WTC11 (cell line): ENCODE measurements at regions not wholly inside any gene's neighbourhood (a gene's known extent, or its start where the extent isn't known, plus 50 kb on each side); places are given as distances from the start of the nearest gene placed in this dataset.

ENCODE experiments used
- ATAC-seq: fragments of 200-7000 bp; cut with Tn5 transposase; 2 replicates; pipeline ENCODE4 v1.10.0; 2021; ENCODE audit warnings: mild to moderate bottlenecking, moderate library complexity
- CTCF ChIA-PET: fragments of 300-600 bp; sonication (Branson Sonifier 250); formaldehyde crosslinking; loops from one replicate; lab custom pipeline; 2021; ENCODE audit warnings: antibody characterized with exemption; lab: Charles Lee
- POLR2A ChIA-PET: fragments of 350-600 bp; sonication (Branson Sonifier 250); formaldehyde crosslinking; loops from one replicate; lab custom pipeline; 2021; ENCODE audit warnings: antibody characterized with exemption; lab: Charles Lee
- DNase-seq: peaks from one replicate; pipeline ENCODE4 v3.0.0; 2021; ENCODE audit warnings: low spot score
- H3K27ac Mint-ChIP-seq: 2 replicates; pipeline ENCODE4 v1.8.0; 2021; ENCODE audit warnings: mixed read lengths
- H3K27me3 Mint-ChIP-seq: 2 replicates; pipeline ENCODE4 v1.8.0; 2021; ENCODE audit warnings: low read depth, mild to moderate bottlenecking, moderate library complexity, mixed read lengths
- H3K36me3 Mint-ChIP-seq: 2 replicates; pipeline ENCODE4 v1.8.0; 2021; ENCODE audit warnings: mixed read lengths
- H3K4me1 Mint-ChIP-seq: 2 replicates; pipeline ENCODE4 v1.8.0; 2022; ENCODE audit warnings: mixed read lengths
- H3K4me3 Mint-ChIP-seq: 2 replicates; pipeline ENCODE4 v1.8.0; 2021; ENCODE audit warnings: mild to moderate bottlenecking, moderate library complexity, mixed read lengths
- H3K9me3 Mint-ChIP-seq: 2 replicates; pipeline ENCODE4 v1.8.0; 2021; ENCODE audit warnings: mixed read lengths
- ATF1 ChIP-seq: sonication (generic); formaldehyde crosslinking; IDR thresholded peaks from 2 replicates; pipeline ENCODE4 v1.8.1; 2023; ENCODE audit warnings: mild to moderate bottlenecking, moderate library complexity, missing genetic modification reagents
- CREB1 ChIP-seq: sonication (generic); formaldehyde crosslinking; IDR thresholded peaks from 2 replicates; pipeline ENCODE4 v1.8.0; 2023; ENCODE audit warnings: mild to moderate bottlenecking, missing genetic modification reagents
- EMX1 ChIP-seq: fragments of 250-450 bp; sonication (Bioruptor Pico); IDR thresholded peaks from 2 replicates; pipeline ENCODE4 v1.8.0; 2021; ENCODE audit warnings: mild to moderate bottlenecking
- ESRRA ChIP-seq: sonication (generic); formaldehyde crosslinking; IDR thresholded peaks from 2 replicates; pipeline ENCODE4 v1.8.1; 2022; ENCODE audit warnings: mild to moderate bottlenecking, missing genetic modification reagents, borderline replicate concordance
- FOXJ3 ChIP-seq: sonication (generic); formaldehyde crosslinking; IDR thresholded peaks from 2 replicates; pipeline ENCODE4 v1.9.0; 2021; ENCODE audit warnings: missing genetic modification reagents, mild to moderate bottlenecking, borderline replicate concordance
- FOXP1 ChIP-seq: sonication (generic); formaldehyde crosslinking; IDR thresholded peaks from 2 replicates; pipeline ENCODE4 v1.8.0; 2022; ENCODE audit warnings: missing genetic modification reagents, mild to moderate bottlenecking, moderate library complexity, borderline replicate concordance
- GTF2I ChIP-seq: fragments of 250-450 bp; sonication (Bioruptor Pico); conservative IDR thresholded peaks from 2 replicates; pipeline ENCODE4 v1.4.0; 2021; ENCODE audit warnings: mild to moderate bottlenecking
- MYBL2 ChIP-seq: sonication (generic); formaldehyde crosslinking; IDR thresholded peaks from 2 replicates; pipeline ENCODE4 v1.8.1; 2023; ENCODE audit warnings: mild to moderate bottlenecking, moderate library complexity, missing genetic modification reagents
- NR1H2 ChIP-seq: sonication (generic); formaldehyde crosslinking; IDR thresholded peaks from 2 replicates; pipeline ENCODE4 v1.9.0; 2021; ENCODE audit warnings: mild to moderate bottlenecking, moderate library complexity, missing genetic modification reagents
- SOX15 ChIP-seq: fragments of 250-450 bp; sonication (Bioruptor Pico); IDR thresholded peaks from 2 replicates; pipeline ENCODE4 v1.9.0; 2021; ENCODE audit warnings: mild to moderate bottlenecking
- ZNF121 ChIP-seq: sonication (generic); formaldehyde crosslinking; IDR thresholded peaks from 2 replicates; pipeline ENCODE4 v1.8.0; 2023; ENCODE audit warnings: missing genetic modification reagents
- ZNF232 ChIP-seq: sonication (generic); formaldehyde crosslinking; IDR thresholded peaks from 2 replicates; pipeline ENCODE4 v1.8.0; 2022; ENCODE audit warnings: mild to moderate bottlenecking, missing genetic modification reagents
- ZNF396 ChIP-seq: fragments of 250-450 bp; sonication (Bioruptor Pico); IDR thresholded peaks from 2 replicates; pipeline ENCODE4 v1.8.0; 2021; ENCODE audit warnings: mild to moderate bottlenecking, moderate library complexity, borderline replicate concordance
- TF ChIP-seq, protein P1 (sequence below): sonication (generic); formaldehyde crosslinking; IDR thresholded peaks from 2 replicates; pipeline ENCODE4 v1.8.0; 2023; ENCODE audit warnings: mild to moderate bottlenecking, missing genetic modification reagents
- TF ChIP-seq, protein P2 (sequence below): sonication (generic); formaldehyde crosslinking; IDR thresholded peaks from 2 replicates; pipeline ENCODE4 v1.8.1; 2023; ENCODE audit warnings: mild to moderate bottlenecking, missing genetic modification reagents, borderline replicate concordance
- TF ChIP-seq, protein P3 (sequence below): fragments of 250-450 bp; sonication (Bioruptor Pico); IDR thresholded peaks from 2 replicates; pipeline ENCODE4 v1.9.0; 2021; ENCODE audit warnings: mild to moderate bottlenecking
- TF ChIP-seq, protein P4 (sequence below): fragments of 250-450 bp; sonication (Bioruptor Pico); IDR thresholded peaks from 2 replicates; pipeline ENCODE4 v1.9.0; 2021; ENCODE audit warnings: mild to moderate bottlenecking
- TF ChIP-seq, protein P5 (sequence below): sonication (generic); formaldehyde crosslinking; IDR thresholded peaks from 2 replicates; pipeline ENCODE4 v1.8.1; 2022; ENCODE audit warnings: missing genetic modification reagents, borderline replicate concordance
- TF ChIP-seq, protein P6 (sequence below): fragments of 200-600 bp; IDR thresholded peaks from 2 replicates; pipeline ENCODE4 v1.8.0; 2022; ENCODE audit warnings: antibody characterized with exemption
- TF ChIP-seq, protein P7 (sequence below): sonication (generic); formaldehyde crosslinking; IDR thresholded peaks from 2 replicates; pipeline ENCODE4 v1.8.1; 2023; ENCODE audit warnings: mild to moderate bottlenecking, missing genetic modification reagents, moderate library complexity

DNA sequence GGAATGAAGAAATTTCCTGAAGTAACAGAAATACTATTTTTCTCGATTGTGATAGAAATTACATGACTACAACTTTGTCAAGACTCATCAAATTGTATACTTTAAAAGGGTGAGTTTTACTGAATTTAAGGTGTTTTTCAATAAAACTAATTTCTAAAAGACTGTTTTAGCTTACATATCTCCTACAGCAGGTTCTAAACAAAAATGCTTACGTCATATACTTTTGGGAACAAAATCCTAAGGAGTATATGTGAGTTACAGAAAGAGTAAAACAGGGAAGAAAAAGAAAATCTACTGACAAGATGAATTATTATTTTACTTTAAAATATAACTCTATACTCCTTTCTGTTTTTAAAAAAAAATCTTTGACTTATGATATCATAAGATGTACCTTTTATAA, 660.3 kb upstream of the PKDCC start:
- no peak overlapping the region for H3K4me3 Mint-ChIP-seq
- no peak for DNase-seq
- CTCF ChIA-PET: no interaction called here
- H3K4me1 Mint-ChIP-seq: peaks cover 11% of the 10 kb centered on the region
- no peaks in the 10 kb centered on the region for H3K27me3 Mint-ChIP-seq
- H3K9me3 Mint-ChIP-seq: peaks cover 2% of the 10 kb centered on the region
- POLR2A ChIA-PET: no interaction called here
- no peak for TF ChIP-seq NR1H2 (CRISPR knock-in tag)
- TF ChIP-seq ZNF232: no peak
- no peak for TF ChIP-seq FOXJ3 (CRISPR knock-in tag)
- TF ChIP-seq, protein P1, sequence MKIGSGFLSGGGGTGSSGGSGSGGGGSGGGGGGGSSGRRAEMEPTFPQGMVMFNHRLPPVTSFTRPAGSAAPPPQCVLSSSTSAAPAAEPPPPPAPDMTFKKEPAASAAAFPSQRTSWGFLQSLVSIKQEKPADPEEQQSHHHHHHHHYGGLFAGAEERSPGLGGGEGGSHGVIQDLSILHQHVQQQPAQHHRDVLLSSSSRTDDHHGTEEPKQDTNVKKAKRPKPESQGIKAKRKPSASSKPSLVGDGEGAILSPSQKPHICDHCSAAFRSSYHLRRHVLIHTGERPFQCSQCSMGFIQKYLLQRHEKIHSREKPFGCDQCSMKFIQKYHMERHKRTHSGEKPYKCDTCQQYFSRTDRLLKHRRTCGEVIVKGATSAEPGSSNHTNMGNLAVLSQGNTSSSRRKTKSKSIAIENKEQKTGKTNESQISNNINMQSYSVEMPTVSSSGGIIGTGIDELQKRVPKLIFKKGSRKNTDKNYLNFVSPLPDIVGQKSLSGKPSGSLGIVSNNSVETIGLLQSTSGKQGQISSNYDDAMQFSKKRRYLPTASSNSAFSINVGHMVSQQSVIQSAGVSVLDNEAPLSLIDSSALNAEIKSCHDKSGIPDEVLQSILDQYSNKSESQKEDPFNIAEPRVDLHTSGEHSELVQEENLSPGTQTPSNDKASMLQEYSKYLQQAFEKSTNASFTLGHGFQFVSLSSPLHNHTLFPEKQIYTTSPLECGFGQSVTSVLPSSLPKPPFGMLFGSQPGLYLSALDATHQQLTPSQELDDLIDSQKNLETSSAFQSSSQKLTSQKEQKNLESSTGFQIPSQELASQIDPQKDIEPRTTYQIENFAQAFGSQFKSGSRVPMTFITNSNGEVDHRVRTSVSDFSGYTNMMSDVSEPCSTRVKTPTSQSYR (CRISPR knock-in tag): no peak
- TF ChIP-seq ATF1 (CRISPR knock-in tag): no peak
- TF ChIP-seq FOXP1 (CRISPR knock-in tag): no peak
- TF ChIP-seq, protein P2, sequence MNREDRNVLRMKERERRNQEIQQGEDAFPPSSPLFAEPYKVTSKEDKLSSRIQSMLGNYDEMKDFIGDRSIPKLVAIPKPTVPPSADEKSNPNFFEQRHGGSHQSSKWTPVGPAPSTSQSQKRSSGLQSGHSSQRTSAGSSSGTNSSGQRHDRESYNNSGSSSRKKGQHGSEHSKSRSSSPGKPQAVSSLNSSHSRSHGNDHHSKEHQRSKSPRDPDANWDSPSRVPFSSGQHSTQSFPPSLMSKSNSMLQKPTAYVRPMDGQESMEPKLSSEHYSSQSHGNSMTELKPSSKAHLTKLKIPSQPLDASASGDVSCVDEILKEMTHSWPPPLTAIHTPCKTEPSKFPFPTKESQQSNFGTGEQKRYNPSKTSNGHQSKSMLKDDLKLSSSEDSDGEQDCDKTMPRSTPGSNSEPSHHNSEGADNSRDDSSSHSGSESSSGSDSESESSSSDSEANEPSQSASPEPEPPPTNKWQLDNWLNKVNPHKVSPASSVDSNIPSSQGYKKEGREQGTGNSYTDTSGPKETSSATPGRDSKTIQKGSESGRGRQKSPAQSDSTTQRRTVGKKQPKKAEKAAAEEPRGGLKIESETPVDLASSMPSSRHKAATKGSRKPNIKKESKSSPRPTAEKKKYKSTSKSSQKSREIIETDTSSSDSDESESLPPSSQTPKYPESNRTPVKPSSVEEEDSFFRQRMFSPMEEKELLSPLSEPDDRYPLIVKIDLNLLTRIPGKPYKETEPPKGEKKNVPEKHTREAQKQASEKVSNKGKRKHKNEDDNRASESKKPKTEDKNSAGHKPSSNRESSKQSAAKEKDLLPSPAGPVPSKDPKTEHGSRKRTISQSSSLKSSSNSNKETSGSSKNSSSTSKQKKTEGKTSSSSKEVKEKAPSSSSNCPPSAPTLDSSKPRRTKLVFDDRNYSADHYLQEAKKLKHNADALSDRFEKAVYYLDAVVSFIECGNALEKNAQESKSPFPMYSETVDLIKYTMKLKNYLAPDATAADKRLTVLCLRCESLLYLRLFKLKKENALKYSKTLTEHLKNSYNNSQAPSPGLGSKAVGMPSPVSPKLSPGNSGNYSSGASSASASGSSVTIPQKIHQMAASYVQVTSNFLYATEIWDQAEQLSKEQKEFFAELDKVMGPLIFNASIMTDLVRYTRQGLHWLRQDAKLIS (CRISPR knock-in tag): no peak
- TF ChIP-seq, protein P3, sequence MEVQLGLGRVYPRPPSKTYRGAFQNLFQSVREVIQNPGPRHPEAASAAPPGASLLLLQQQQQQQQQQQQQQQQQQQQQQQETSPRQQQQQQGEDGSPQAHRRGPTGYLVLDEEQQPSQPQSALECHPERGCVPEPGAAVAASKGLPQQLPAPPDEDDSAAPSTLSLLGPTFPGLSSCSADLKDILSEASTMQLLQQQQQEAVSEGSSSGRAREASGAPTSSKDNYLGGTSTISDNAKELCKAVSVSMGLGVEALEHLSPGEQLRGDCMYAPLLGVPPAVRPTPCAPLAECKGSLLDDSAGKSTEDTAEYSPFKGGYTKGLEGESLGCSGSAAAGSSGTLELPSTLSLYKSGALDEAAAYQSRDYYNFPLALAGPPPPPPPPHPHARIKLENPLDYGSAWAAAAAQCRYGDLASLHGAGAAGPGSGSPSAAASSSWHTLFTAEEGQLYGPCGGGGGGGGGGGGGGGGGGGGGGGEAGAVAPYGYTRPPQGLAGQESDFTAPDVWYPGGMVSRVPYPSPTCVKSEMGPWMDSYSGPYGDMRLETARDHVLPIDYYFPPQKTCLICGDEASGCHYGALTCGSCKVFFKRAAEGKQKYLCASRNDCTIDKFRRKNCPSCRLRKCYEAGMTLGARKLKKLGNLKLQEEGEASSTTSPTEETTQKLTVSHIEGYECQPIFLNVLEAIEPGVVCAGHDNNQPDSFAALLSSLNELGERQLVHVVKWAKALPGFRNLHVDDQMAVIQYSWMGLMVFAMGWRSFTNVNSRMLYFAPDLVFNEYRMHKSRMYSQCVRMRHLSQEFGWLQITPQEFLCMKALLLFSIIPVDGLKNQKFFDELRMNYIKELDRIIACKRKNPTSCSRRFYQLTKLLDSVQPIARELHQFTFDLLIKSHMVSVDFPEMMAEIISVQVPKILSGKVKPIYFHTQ: no peak
- TF ChIP-seq, protein P4, sequence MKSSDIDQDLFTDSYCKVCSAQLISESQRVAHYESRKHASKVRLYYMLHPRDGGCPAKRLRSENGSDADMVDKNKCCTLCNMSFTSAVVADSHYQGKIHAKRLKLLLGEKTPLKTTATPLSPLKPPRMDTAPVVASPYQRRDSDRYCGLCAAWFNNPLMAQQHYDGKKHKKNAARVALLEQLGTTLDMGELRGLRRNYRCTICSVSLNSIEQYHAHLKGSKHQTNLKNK (CRISPR knock-in tag): no peak
- TF ChIP-seq MYBL2 (CRISPR knock-in tag): no peak
- no peak for TF ChIP-seq EMX1 (CRISPR knock-in tag)
- no peak for TF ChIP-seq ZNF396
- no peak for TF ChIP-seq SOX15 (CRISPR knock-in tag)
- no peak for TF ChIP-seq GTF2I (CRISPR knock-in tag)
- TF ChIP-seq CREB1 (CRISPR knock-in tag): no peak
- TF ChIP-seq, protein P5, sequence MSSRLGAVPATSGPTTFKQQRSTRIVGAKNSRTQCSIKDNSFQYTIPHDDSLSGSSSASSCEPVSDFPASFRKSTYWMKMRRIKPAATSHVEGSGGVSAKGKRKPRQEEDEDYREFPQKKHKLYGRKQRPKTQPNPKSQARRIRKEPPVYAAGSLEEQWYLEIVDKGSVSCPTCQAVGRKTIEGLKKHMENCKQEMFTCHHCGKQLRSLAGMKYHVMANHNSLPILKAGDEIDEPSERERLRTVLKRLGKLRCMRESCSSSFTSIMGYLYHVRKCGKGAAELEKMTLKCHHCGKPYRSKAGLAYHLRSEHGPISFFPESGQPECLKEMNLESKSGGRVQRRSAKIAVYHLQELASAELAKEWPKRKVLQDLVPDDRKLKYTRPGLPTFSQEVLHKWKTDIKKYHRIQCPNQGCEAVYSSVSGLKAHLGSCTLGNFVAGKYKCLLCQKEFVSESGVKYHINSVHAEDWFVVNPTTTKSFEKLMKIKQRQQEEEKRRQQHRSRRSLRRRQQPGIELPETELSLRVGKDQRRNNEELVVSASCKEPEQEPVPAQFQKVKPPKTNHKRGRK (CRISPR knock-in tag): no peak
- TF ChIP-seq ESRRA (CRISPR knock-in tag): no peak
- TF ChIP-seq ZNF121 (CRISPR knock-in tag): no peak
- TF ChIP-seq, protein P6, sequence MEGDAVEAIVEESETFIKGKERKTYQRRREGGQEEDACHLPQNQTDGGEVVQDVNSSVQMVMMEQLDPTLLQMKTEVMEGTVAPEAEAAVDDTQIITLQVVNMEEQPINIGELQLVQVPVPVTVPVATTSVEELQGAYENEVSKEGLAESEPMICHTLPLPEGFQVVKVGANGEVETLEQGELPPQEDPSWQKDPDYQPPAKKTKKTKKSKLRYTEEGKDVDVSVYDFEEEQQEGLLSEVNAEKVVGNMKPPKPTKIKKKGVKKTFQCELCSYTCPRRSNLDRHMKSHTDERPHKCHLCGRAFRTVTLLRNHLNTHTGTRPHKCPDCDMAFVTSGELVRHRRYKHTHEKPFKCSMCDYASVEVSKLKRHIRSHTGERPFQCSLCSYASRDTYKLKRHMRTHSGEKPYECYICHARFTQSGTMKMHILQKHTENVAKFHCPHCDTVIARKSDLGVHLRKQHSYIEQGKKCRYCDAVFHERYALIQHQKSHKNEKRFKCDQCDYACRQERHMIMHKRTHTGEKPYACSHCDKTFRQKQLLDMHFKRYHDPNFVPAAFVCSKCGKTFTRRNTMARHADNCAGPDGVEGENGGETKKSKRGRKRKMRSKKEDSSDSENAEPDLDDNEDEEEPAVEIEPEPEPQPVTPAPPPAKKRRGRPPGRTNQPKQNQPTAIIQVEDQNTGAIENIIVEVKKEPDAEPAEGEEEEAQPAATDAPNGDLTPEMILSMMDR: no peak
- TF ChIP-seq, protein P7, sequence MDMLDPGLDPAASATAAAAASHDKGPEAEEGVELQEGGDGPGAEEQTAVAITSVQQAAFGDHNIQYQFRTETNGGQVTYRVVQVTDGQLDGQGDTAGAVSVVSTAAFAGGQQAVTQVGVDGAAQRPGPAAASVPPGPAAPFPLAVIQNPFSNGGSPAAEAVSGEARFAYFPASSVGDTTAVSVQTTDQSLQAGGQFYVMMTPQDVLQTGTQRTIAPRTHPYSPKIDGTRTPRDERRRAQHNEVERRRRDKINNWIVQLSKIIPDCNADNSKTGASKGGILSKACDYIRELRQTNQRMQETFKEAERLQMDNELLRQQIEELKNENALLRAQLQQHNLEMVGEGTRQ (CRISPR knock-in tag): no peak
- no peak for ATAC-seq
- no peak overlapping the region for H3K27ac Mint-ChIP-seq
- H3K36me3 Mint-ChIP-seq: no peaks in the 10 kb centered on the region
